ENCODE measurements at regions not wholly inside any gene's neighbourhood (a gene's known extent, or its start where the extent isn't known, plus 50 kb on each side); places are given as distances from the start of the nearest gene placed in this dataset.
"Not testable (repeated sequence)": the region's sequence is repeated elsewhere in the genome, so short reads cannot be mapped to it uniquely, and the experiment has no call there.

DNA sequence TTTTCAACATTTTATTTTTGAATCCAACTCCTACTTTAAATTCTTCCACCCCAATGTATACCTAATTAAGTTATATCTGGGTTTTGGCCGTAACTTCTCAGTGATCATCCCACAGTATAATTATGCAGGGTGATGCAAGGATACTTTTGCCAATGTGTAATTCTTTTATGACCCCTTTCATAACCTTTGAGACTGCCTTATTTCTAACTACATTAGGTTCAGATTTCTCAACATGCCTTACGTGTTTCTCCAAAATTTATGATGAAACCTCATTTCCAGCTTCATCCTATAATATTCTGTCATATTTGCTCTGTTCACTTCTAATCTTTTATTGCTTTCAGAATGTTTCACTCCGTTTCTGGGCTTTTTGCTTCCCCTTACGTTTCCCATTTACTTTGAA is 1229.6 kb upstream of the ALCAM start:
- DNase-seq (ENCODE audit: low spot score) = no peak

DNA sequence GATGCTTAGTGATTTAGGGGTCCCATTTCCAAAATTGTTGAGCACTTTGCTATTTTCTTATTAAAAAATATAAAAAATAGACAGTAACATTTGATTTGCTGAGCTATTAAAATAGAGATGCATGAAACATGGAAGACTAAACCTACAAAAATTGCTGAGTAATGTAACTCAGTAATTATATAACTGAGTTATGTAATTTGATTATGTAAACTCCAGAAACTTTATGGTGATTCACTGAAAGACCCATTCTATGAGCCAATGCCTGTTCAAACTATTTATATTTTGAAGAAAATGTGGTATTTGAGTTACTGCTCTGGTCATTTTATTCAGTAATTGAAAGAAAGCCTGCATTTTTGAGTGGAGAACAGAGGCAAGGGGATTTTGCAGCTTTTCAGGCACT is 1221.5 kb upstream of the ALCAM start:
- no peak for DNase-seq (ENCODE audit: low spot score)

GRCh38 chr3:104149154-104149553 is 1217.6 kb upstream of the ALCAM start:
- DNase-seq (ENCODE audit: low spot score) = no peak

GRCh38 chr3:104150724-104151123 is 1216.0 kb upstream of the ALCAM start:
- no peak for DNase-seq (ENCODE audit: low spot score)

- no peak for DNase-seq (ENCODE audit: low spot score)
Observed at GRCh38 chr3:104154896-104155295, 1211.8 kb upstream of the ALCAM start.

DNA sequence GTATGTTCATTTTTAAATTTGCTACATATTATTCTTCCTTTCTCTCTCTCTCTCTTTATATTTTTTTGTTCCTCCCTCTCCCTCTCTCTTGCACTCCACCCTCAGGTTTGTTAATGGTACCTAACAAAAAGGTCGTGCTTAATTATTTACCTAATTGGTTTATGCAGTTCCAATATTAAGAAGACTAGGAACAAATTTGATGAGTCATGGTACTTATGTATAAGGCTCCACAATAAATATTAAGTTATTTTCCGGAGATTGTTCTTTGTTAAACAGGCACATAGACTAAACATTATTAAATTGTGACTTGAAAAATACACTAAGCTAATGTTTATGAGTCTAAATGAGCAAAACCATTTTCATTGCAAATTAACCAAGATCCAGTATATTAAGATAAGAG is 1200.8 kb upstream of the ALCAM start:
- DNase-seq (ENCODE audit: low spot score) = no peak

DNA sequence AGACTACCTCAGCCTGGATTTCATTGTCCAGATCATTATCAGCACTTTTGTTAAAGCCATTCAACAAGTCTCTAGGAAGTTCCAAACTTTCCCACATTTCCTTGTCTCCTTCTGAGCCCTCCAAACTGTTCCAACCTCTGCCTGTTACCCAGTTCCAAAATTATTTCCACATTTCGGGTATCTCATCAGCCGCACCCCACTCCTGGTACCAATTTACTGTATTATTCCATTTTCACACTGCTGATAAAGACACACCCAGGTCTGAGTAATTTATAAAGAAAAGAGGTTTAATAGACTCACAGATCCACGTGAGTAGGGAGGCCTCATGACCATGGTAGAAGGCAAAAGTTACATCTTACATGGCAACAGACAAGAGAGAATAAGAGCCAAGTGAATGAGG is 1198.3 kb upstream of the ALCAM start:
- no peak for DNase-seq (ENCODE audit: low spot score)

- DNase-seq (ENCODE audit: low spot score) = no peak
Observed at GRCh38 chr3:104175696-104176095, 1191.0 kb upstream of the ALCAM start.

DNA sequence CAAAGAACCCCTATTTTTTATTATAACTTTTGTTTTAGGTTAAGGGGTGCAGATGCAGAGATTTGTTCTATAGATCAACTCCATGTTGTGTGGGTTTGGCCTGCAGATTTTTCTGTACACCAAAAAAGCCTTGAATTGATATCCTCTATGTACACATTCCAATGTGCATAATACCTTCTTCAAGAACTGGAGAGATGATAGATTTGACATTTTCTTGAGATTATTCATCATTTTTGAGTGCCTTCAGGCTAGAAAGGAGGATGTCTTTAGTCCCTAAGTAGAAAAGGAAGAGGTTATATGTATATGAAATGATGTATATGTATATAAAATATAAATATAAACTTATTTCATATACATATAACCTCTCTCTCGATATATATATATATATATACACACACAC is 1190.0 kb upstream of the ALCAM start:
- DNase-seq (ENCODE audit: low spot score) = no peak

DNA sequence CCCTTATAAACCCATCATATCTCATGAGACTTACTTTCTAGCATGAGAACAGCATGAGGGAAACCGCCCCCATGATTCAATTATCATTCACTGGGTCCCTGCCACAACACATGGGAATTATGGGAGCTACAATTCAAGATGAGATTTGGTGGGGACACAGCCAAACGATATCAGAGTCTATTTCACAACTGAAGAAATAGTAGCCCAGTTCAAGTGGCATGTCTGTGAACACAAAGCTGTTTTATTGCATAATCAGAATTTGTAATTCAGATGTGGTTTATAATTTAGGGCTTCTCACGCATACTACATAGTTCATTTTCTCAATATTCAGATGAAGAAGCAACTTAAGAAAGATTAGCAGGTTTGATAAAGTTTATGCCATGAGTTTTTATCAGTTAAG is 1188.0 kb upstream of the ALCAM start:
- no peak for DNase-seq (ENCODE audit: low spot score)

DNA sequence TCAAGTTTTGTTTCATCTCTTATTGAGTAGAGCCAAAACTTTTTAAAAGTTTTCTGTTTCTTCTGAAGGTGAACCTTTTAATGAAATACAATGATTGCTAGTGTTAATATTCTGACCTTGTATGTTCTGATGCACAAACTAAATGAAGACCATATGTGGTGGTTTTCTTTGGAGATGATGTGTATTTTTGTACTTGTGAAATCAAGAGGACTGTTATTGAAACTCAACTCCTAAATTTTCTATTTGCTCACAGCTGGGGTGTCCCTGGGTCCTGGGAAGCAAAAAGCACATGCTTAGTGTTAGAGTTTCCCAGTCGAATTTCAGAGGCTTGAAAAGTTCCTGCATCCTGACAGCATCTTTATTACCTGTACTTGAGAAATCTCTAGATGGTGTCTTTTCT is 1185.8 kb upstream of the ALCAM start:
- DNase-seq (ENCODE audit: low spot score) = no peak

DNA sequence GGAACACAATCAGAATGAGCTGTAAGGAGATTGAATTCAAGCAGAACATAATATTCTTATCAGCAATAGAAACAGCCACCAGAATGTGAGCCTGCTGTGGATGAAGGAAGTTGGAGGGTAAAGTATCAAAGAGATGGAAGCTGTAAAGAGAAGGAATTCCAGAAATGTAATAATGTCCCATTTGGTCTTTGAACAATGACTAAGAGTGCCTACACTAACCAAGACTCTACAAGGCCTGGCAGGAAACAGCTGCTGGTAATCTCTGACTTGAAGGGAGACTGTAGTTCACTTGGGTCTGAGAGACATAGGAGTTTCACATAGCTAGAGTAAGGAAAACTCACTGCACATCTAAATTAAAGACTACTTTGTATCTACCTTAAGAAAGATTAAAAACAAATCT is 1176.0 kb upstream of the ALCAM start:
- no peak for DNase-seq (ENCODE audit: low spot score)

DNA sequence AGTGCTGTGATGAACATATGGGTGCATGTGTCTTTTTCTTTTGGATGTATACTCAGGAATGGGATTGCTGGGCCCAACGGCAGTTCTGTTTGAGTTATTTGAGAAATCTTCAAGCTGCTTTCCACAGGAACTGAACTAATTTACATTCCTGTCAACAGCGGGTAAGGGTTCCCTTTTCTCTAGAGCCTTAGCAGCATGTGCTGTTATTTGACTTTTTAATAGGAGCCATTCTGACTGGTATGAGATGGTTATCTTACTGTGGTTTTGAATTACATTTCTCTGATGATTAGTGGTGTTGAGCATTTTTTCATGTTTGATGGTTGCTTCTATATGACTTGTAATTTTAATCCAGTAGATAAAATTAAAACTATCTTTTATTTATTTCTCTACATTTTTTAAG is 1168.6 kb upstream of the ALCAM start:
- no peak for DNase-seq (ENCODE audit: low spot score)

DNA sequence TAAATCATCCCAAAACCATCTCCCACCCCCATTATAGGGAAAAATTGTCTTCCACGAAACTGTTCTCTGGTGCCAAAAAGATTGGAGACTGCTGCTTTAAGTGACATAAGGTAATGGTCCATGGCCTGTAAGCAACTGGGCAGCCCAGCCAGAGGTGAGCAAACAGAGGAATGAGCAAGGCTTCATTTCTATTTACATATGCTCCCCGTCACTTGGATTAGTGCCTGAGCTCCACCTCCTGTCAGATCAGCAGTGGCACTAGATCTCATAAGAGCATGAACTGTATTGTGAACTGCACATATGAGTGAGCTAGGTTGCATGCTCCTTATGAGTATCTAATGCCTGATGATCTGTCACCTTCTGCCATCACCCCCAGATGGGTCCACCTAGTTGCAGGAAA is 1159.8 kb upstream of the ALCAM start:
- DNase-seq (ENCODE audit: low spot score) = no peak

DNA sequence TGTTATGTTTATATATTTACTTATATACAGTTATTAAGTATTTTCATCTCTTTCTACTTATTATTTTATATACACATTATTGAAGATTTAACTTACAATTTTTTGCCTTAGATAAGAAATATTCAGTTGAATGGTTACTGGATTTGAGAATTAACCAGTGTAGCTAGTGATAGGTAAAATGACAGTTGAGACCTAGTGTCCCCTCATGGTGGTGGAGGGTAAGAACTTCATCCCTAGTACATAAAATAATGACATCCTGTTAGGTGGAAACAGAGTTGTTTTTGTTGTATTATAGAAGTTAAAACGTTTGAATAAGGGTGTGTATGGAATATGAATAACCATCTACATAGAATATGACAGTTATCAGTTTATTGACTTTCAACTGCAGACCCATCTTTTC is 1152.4 kb upstream of the ALCAM start:
- no peak for DNase-seq (ENCODE audit: low spot score)

DNA sequence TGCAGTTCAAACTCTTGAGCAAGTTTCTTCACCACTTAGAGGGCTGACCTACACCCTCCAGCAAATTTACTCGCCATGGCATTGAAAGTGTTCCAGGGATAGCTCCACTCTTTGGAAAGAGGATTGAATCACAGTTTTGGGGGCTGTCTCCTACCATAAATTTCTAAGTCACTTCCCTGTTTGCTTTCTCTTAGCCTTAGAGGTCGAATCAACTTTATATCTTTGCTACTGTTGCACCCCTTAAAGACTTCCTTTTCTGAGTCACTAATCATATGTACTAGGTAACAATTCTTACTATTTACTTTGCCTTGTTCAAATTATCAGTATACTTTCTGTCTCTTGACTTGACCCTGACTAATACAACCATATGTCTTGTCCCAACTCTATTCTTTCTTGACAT is 1151.8 kb upstream of the ALCAM start:
- DNase-seq (ENCODE audit: low spot score) = no peak

DNA sequence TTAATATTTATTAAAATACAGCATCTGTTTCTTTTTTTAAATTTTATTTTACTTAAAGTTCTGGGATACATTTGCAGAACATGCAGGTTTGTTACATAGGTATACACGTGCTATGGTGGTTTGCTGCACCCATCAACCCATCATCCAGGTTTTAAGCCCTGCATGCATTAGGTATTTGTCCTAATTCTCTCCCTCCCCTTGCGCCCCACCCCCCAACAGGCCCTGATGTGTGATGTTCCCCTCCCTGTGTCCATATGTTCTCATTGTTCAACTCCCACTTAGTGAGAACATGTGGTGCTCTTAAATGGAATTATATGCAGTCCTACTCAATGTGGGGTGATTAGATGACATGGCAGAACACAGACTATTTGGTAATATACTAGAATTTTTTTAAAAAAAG is 1147.7 kb upstream of the ALCAM start:
- DNase-seq (ENCODE audit: low spot score) = not testable (repeated sequence)

GRCh38 chr3:104234442-104235194 is 1132.1 kb upstream of the ALCAM start:
- no peak for DNase-seq (ENCODE audit: low spot score)

DNA sequence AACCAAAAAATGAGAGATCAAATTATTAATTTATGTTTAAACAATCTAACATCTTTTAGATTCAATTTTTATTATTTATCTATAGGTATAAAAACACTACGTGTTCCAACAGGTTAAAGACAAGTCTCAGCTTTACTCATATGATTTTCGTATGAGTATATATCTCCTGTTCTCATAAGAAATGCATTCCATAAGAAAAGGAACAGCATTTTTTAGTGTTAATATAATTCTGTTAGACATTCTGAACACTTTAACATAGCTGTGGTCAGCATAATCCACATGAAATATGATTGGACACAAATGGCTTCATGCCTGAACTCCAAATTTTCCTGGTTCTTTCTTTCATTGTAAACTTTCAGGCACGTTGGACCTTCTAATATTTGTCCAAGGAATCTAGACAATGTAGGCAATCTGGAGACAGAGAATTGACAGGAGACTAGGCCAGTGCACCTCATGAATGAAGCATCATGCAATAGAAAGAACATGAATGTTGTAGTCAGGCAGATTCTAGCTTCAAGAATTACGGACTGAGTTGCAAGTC is 1122.0 kb upstream of the ALCAM start:
- no peak for DNase-seq (ENCODE audit: low spot score)

DNA sequence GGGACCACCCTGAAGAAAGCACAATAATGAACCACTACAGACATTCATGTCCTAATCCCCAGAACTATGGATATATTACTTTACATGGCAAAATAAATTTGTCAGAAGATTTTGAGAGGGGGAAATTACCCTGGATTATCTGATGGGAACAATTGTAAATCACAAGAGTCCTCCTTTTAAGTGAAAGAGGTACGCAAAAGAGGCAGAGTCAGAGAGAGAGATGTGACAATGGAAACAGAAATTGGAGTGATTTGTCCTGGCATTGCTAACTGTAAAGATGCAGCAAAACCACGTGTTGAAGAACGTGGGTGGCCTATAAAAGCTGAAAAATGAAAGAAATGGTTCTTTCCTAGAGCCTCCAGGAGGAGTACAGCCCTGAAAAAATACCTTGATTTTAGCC is 1121.4 kb upstream of the ALCAM start:
- DNase-seq (ENCODE audit: low spot score) = no peak

GRCh38 chr3:104245981-104246380 is 1120.7 kb upstream of the ALCAM start:
- DNase-seq (ENCODE audit: low spot score) = no peak

- no peak for DNase-seq (ENCODE audit: low spot score)
Observed at GRCh38 chr3:104257486-104257885, 1109.2 kb upstream of the ALCAM start.

DNA sequence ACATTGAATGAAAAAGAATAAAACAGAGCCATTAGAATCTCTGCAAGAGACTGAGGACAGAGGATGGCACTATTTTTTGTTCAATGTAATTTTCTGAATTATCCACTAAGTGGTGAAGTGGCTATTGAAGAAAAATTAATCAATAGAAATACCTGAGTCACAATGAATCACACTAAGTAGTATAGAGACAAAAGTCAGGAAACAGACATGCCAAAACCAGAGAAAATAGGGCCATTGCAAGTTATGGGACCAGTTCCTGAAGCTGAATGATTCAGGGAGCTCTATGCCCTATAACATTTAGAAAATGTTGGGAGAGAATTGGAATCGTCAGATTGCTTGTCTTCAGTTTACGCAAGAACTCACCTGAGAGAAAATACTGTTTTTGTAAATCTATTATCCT is 1103.2 kb upstream of the ALCAM start:
- no peak for DNase-seq (ENCODE audit: low spot score)

- not testable (repeated sequence) for DNase-seq (ENCODE audit: low spot score)
Observed at GRCh38 chr3:104266219-104266618, 1100.5 kb upstream of the ALCAM start.

All from AG08396 (cell line).